DND-41 (cell line): ENCODE measurements at regions not wholly inside any gene's neighbourhood (a gene's known extent, or its start where the extent isn't known, plus 50 kb on each side); places are given as distances from the start of the nearest gene placed in this dataset.

Experiments
- ATAC-seq: fragments of 200-7000 bp; cut with Tn5 transposase; 3 replicates; pipeline ENCODE4 v1.9.1; 2021; ENCODE audit warnings: low read depth; ENCODE audit not compliant: insufficient read depth
- DNase-seq: peaks from one replicate; pipeline ENCODE4 v3.0.0-alpha.2; 2020
- H2AFZ ChIP-seq: 2 replicates; pipeline ENCODE4 v1.6.0; 2012; ENCODE audit warnings: low read depth, low read length
- H3K27ac ChIP-seq: 2 replicates; pipeline ENCODE4 v1.5.1; 2012; ENCODE audit warnings: low read length, inconsistent platforms
- H3K27me3 ChIP-seq: fragments of 200-600 bp; sonication (generic); 2 replicates; pipeline ENCODE4 v1.6.0; 2012; ENCODE audit warnings: low read length, mild to moderate bottlenecking, inconsistent platforms; ENCODE audit not compliant: insufficient read depth, poor library complexity
- H3K36me3 ChIP-seq: 2 replicates; pipeline ENCODE4 v1.5.1; 2012; ENCODE audit warnings: low read length, inconsistent platforms; ENCODE audit not compliant: insufficient read depth
- H3K4me1 ChIP-seq: 2 replicates; pipeline ENCODE4 v1.5.1; 2012; ENCODE audit warnings: mild to moderate bottlenecking, low read length; ENCODE audit not compliant: insufficient read depth
- H3K4me2 ChIP-seq: 2 replicates; pipeline ENCODE4 v1.6.0; 2012; ENCODE audit warnings: mild to moderate bottlenecking, moderate library complexity, low read length, inconsistent platforms; ENCODE audit not compliant: insufficient read depth
- H3K4me3 ChIP-seq, 2 experiments: fragments of 200-600 bp in 1 of 2; shearing (Covaris generic) in 1 of 2; 2 replicates each; pipeline ENCODE4 v1.5.1; 2012 to 2016; ENCODE audit warnings: inconsistent platforms in 2 of 2, low read length in 2 of 2, mild to moderate bottlenecking in 2 of 2, low read depth in 1 of 2, moderate library complexity in 1 of 2
- H3K79me2 ChIP-seq: 2 replicates; pipeline ENCODE4 v1.6.0; 2012; ENCODE audit warnings: low read length, inconsistent platforms; ENCODE audit not compliant: insufficient read depth
- H3K9ac ChIP-seq: 2 replicates; pipeline ENCODE4 v1.6.0; 2012; ENCODE audit warnings: low read depth, mild to moderate bottlenecking, inconsistent platforms, low read length, moderate library complexity
- H3K9me3 ChIP-seq: 2 replicates; pipeline ENCODE4 v1.5.1; 2012; ENCODE audit warnings: low read length, moderate library complexity, mild to moderate bottlenecking, inconsistent platforms; ENCODE audit not compliant: insufficient read depth, severe bottlenecking
- H4K20me1 ChIP-seq: 2 replicates; pipeline ENCODE4 v1.6.0; 2012; ENCODE audit warnings: low read length; ENCODE audit not compliant: insufficient read depth
- CTCF ChIP-seq: IDR thresholded peaks from 2 replicates; pipeline ENCODE4 v1.5.1; 2012; ENCODE audit warnings: borderline replicate concordance, low read length, moderate library complexity, mild to moderate bottlenecking; ENCODE audit not compliant: poor library complexity, severe bottlenecking; ENCODE audit errors: extremely low read depth
- EZH2 ChIP-seq: IDR thresholded peaks from 3 replicates; pipeline ENCODE4 v1.6.1; 2012; ENCODE audit warnings: borderline replicate concordance, low read depth, mild to moderate bottlenecking, moderate library complexity, low read length, inconsistent platforms; ENCODE audit not compliant: severe bottlenecking

- H2AFZ ChIP-seq = no peak overlapping the region
- ATAC-seq = no peak
- H4K20me1 ChIP-seq = no peaks in the 10 kb centered on the region
- no peaks in the 10 kb centered on the region for H3K27me3 ChIP-seq
- DNase-seq = no peak
- H3K79me2 ChIP-seq = no peaks in the 10 kb centered on the region
- no peaks in the 10 kb centered on the region for H3K9me3 ChIP-seq
- H3K27ac ChIP-seq = no peak overlapping the region
- no peaks in the 10 kb centered on the region for H3K4me1 ChIP-seq
- H3K36me3 ChIP-seq = no peaks in the 10 kb centered on the region
- no peak overlapping the region for H3K9ac ChIP-seq
- no peak for TF ChIP-seq CTCF
- no peak for TF ChIP-seq EZH2
- no peak overlapping the region for H3K4me3 ChIP-seq
- H3K4me2 ChIP-seq = no peak overlapping the region
These were observed 579.3 kb upstream of the RGMB start for GRCh38 chr5:98193921-98194760.

GRCh38 chr5:98200726-98201541 lies 572.5 kb upstream of the RGMB start:
- Histone ChIP-seq H2AFZ (no peak overlapping the region), H4K20me1 (no peaks in the 10 kb centered on the region), H3K4me3 (no peak overlapping the region), H3K4me1 (no peaks in the 10 kb centered on the region), H3K79me2 (no peaks in the 10 kb centered on the region), H3K27ac (no peak overlapping the region), H3K9me3 (no peaks in the 10 kb centered on the region), H3K4me2 (no peak overlapping the region), H3K9ac (no peak overlapping the region), H3K36me3 (no peaks in the 10 kb centered on the region), H3K27me3 (no peaks in the 10 kb centered on the region)
- TF ChIP-seq EZH2 (no peak), CTCF (no peak)
- no peak for DNase-seq
- no peak for ATAC-seq

GRCh38 chr5:98204798-98205197 lies 568.7 kb upstream of the RGMB start:
- Histone ChIP-seq H3K4me3 (no peak overlapping the region), H3K9me3 (no peaks in the 10 kb centered on the region)
- ATAC-seq = no peak

More at GRCh38 chr5:98204798-98205197, 568.7 kb upstream of the RGMB start:
- H3K79me2 ChIP-seq = no peaks in the 10 kb centered on the region
- H3K4me1 ChIP-seq = no peaks in the 10 kb centered on the region
- H3K9ac ChIP-seq = no peak overlapping the region
- H3K27me3 ChIP-seq = no peaks in the 10 kb centered on the region
- H3K36me3 ChIP-seq = no peaks in the 10 kb centered on the region
- no peak overlapping the region for H3K4me2 ChIP-seq
- no peaks in the 10 kb centered on the region for H4K20me1 ChIP-seq
- TF ChIP-seq EZH2 = no peak
- TF ChIP-seq CTCF = no peak
- no peak overlapping the region for H2AFZ ChIP-seq
- DNase-seq = no peak
- H3K27ac ChIP-seq = no peak overlapping the region
